H1 (cell line): ENCODE measurements at regions not wholly inside any gene's neighbourhood (a gene's known extent, or its start where the extent isn't known, plus 50 kb on each side); places are given as distances from the start of the nearest gene placed in this dataset.

ENCODE experiments used
- CBX8 ChIP-seq: fragments of 300-800, 300-1000 bp; sonication (generic); IDR thresholded peaks from 2 replicates; pipeline ENCODE4 v1.7.1; 2016; ENCODE audit warnings: low read depth, low read length, borderline replicate concordance
- EP300 ChIP-seq, 2 experiments: IDR thresholded peaks; 1 replicate in 1 of 2; 2 replicates in 1 of 2; pipeline ENCODE4 v1.6.1; 2011 to 2012; ENCODE audit warnings: low read depth in 2 of 2, low read length in 2 of 2, mild to moderate bottlenecking in 2 of 2, borderline replicate concordance in 1 of 2, inconsistent platforms in 1 of 2, moderate library complexity in 1 of 2
- JUN ChIP-seq: IDR thresholded peaks from 2 replicates; pipeline ENCODE4 v1.6.1; 2011; ENCODE audit warnings: low read depth, mild to moderate bottlenecking, improper control_type of control experiment, low read length
- NRF1 ChIP-seq: IDR thresholded peaks from 2 replicates; pipeline ENCODE4 v1.6.1; 2011; ENCODE audit warnings: mild to moderate bottlenecking, low read depth, low read length, improper control_type of control experiment
- SAP30 ChIP-seq: fragments of 300-600 bp; sonication (generic); IDR thresholded peaks from 2 replicates; pipeline ENCODE4 v1.7.1; 2012; ENCODE audit warnings: low read length, moderate library complexity, mild to moderate bottlenecking, inconsistent platforms; ENCODE audit not compliant: insufficient read depth, insufficient replicate concordance
- TEAD4 ChIP-seq: IDR thresholded peaks from 2 replicates; pipeline ENCODE4 v1.6.1; 2012; ENCODE audit warnings: low read depth, low read length, inconsistent platforms, mixed read lengths
- TF ChIP-seq, protein P1 (sequence below): fragments of 300-600 bp; sonication (generic); IDR thresholded peaks from 2 replicates; pipeline ENCODE4 v1.7.1; 2012; ENCODE audit warnings: low read length, moderate library complexity, mild to moderate bottlenecking, inconsistent platforms; ENCODE audit not compliant: insufficient replicate concordance
- TF ChIP-seq, protein P2 (sequence below), 3 experiments: IDR thresholded peaks; 1 replicate in 2 of 3; 2 replicates in 1 of 3; pipeline versions ENCODE4 v1.5.1 to v1.6.1; 2011; ENCODE audit warnings: low read length in 3 of 3, mild to moderate bottlenecking in 3 of 3, inconsistent platforms in 2 of 3, low read depth in 1 of 3, moderate library complexity in 1 of 3; ENCODE audit not compliant: insufficient read depth in 1 of 3; ENCODE audit errors: control extremely low read depth in 1 of 3

DNA sequence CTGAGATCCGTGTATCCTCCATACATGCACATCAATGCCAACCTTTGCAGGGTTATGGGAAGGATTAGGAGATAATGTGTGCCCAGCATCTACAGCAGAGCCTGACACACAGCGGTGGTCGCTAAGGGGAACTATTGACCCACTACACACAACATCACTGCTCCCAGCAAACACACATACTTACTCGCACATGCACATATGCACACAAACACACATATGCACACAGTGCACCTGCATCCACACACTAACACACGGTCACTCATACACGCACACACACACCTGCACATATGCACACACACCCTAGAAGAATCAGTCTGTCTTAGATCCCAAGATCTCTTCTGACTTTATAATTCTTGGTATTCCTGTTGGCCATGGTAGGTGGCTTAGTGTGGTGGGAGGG, 118.3 kb downstream of the GYPC start (continued):
- TF ChIP-seq, protein P1, sequence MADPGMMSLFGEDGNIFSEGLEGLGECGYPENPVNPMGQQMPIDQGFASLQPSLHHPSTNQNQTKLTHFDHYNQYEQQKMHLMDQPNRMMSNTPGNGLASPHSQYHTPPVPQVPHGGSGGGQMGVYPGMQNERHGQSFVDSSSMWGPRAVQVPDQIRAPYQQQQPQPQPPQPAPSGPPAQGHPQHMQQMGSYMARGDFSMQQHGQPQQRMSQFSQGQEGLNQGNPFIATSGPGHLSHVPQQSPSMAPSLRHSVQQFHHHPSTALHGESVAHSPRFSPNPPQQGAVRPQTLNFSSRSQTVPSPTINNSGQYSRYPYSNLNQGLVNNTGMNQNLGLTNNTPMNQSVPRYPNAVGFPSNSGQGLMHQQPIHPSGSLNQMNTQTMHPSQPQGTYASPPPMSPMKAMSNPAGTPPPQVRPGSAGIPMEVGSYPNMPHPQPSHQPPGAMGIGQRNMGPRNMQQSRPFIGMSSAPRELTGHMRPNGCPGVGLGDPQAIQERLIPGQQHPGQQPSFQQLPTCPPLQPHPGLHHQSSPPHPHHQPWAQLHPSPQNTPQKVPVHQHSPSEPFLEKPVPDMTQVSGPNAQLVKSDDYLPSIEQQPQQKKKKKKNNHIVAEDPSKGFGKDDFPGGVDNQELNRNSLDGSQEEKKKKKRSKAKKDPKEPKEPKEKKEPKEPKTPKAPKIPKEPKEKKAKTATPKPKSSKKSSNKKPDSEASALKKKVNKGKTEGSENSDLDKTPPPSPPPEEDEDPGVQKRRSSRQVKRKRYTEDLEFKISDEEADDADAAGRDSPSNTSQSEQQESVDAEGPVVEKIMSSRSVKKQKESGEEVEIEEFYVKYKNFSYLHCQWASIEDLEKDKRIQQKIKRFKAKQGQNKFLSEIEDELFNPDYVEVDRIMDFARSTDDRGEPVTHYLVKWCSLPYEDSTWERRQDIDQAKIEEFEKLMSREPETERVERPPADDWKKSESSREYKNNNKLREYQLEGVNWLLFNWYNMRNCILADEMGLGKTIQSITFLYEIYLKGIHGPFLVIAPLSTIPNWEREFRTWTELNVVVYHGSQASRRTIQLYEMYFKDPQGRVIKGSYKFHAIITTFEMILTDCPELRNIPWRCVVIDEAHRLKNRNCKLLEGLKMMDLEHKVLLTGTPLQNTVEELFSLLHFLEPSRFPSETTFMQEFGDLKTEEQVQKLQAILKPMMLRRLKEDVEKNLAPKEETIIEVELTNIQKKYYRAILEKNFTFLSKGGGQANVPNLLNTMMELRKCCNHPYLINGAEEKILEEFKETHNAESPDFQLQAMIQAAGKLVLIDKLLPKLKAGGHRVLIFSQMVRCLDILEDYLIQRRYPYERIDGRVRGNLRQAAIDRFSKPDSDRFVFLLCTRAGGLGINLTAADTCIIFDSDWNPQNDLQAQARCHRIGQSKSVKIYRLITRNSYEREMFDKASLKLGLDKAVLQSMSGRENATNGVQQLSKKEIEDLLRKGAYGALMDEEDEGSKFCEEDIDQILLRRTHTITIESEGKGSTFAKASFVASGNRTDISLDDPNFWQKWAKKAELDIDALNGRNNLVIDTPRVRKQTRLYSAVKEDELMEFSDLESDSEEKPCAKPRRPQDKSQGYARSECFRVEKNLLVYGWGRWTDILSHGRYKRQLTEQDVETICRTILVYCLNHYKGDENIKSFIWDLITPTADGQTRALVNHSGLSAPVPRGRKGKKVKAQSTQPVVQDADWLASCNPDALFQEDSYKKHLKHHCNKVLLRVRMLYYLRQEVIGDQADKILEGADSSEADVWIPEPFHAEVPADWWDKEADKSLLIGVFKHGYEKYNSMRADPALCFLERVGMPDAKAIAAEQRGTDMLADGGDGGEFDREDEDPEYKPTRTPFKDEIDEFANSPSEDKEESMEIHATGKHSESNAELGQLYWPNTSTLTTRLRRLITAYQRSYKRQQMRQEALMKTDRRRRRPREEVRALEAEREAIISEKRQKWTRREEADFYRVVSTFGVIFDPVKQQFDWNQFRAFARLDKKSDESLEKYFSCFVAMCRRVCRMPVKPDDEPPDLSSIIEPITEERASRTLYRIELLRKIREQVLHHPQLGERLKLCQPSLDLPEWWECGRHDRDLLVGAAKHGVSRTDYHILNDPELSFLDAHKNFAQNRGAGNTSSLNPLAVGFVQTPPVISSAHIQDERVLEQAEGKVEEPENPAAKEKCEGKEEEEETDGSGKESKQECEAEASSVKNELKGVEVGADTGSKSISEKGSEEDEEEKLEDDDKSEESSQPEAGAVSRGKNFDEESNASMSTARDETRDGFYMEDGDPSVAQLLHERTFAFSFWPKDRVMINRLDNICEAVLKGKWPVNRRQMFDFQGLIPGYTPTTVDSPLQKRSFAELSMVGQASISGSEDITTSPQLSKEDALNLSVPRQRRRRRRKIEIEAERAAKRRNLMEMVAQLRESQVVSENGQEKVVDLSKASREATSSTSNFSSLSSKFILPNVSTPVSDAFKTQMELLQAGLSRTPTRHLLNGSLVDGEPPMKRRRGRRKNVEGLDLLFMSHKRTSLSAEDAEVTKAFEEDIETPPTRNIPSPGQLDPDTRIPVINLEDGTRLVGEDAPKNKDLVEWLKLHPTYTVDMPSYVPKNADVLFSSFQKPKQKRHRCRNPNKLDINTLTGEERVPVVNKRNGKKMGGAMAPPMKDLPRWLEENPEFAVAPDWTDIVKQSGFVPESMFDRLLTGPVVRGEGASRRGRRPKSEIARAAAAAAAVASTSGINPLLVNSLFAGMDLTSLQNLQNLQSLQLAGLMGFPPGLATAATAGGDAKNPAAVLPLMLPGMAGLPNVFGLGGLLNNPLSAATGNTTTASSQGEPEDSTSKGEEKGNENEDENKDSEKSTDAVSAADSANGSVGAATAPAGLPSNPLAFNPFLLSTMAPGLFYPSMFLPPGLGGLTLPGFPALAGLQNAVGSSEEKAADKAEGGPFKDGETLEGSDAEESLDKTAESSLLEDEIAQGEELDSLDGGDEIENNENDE = no peak
- TF ChIP-seq CBX8 (no peak), SAP30 (no peak), EP300 (IDR thresholded peaks at IDR 0.05; ENCODE audit: borderline replicate concordance in 1 of 2, low read depth in 2 of 2, low read length in 2 of 2) (no peak), NRF1 (no peak), TEAD4 (no peak), JUN (no peak)
- TF ChIP-seq, protein P2, sequence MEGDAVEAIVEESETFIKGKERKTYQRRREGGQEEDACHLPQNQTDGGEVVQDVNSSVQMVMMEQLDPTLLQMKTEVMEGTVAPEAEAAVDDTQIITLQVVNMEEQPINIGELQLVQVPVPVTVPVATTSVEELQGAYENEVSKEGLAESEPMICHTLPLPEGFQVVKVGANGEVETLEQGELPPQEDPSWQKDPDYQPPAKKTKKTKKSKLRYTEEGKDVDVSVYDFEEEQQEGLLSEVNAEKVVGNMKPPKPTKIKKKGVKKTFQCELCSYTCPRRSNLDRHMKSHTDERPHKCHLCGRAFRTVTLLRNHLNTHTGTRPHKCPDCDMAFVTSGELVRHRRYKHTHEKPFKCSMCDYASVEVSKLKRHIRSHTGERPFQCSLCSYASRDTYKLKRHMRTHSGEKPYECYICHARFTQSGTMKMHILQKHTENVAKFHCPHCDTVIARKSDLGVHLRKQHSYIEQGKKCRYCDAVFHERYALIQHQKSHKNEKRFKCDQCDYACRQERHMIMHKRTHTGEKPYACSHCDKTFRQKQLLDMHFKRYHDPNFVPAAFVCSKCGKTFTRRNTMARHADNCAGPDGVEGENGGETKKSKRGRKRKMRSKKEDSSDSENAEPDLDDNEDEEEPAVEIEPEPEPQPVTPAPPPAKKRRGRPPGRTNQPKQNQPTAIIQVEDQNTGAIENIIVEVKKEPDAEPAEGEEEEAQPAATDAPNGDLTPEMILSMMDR (IDR thresholded peaks at IDR 0.05; ENCODE audit: control extremely low read depth in 1 of 3, insufficient read depth in 1 of 3, low read depth in 1 of 3, low read length in 3 of 3) = no peak
- TF ChIP-seq, all 59 proteins: peak for 0
